HG03565 (cell line): ENCODE measurements at regions not wholly inside any gene's neighbourhood (a gene's known extent, or its start where the extent isn't known, plus 50 kb on each side); places are given as distances from the start of the nearest gene placed in this dataset.
"Not testable (repeated sequence)": the region's sequence is repeated elsewhere in the genome, so short reads cannot be mapped to it uniquely, and the experiment has no call there.

Source experiments
- ATAC-seq: cut with Tn5 transposase; IDR thresholded peaks from one replicate; pipeline ENCODE4 v1.9.1; 2021; ENCODE audit warnings: mild to moderate bottlenecking, moderate library complexity; ENCODE audit not compliant: unreplicated experiment

DNA sequence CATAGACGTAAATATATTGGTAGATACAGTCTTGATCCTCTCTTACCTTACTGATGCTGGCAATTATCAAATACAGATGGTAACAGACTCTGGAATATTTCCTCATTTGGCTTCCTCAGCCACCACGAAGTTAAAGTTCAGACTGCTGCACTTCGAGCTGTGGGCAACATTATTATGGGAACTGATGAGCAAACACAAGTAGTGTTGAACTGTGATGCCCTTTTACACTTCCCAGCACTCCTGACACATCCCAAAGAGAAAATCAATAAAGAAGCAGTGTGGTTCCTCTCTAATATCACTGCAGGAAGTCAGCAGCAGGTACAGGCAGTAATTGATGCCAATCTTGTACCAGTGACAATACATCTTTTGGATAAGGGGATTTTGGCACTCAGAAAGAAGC, 162.7 kb upstream of the NT5E start:
- ATAC-seq = no peak

DNA sequence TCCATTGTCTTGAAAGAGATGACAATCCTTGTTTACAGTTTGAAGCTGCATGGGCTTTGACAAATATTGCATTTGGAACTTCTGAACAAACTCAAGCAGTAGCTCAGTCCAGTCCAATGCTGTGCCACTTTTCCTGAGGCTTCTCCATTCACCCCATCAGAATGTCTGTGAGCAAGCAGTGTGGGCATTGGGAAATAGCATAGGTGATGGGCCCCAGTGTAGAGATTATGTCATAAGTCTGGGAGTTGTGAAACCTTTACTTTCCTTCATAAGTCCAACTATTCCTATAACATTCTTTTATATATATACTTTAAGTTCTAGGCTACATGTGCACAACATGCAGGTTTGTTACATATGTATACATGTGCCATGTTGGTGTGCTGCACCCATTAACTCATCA, 163.4 kb upstream of the NT5E start:
- ATAC-seq = not testable (repeated sequence)

DNA sequence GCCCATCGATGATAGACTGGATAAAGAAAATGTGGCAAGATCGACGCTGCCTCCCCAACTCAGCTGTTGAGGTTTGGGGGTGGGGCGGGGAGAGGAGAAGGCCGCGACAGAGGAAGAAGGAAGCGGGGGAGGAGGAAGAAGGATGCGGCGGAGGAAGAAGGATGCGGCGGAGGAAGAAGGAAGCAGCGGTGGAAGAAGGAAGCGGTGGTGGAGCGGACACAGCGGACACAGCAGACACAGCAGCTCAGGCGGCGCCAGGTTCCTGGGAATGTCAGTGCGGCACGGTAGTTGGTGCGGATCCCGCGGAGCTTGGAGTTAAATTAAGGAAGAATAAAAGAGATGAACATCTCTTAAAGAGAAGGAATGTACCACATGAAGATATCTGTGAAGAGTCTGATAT, 163.9 kb upstream of the NT5E start:
- ATAC-seq = no peak

DNA sequence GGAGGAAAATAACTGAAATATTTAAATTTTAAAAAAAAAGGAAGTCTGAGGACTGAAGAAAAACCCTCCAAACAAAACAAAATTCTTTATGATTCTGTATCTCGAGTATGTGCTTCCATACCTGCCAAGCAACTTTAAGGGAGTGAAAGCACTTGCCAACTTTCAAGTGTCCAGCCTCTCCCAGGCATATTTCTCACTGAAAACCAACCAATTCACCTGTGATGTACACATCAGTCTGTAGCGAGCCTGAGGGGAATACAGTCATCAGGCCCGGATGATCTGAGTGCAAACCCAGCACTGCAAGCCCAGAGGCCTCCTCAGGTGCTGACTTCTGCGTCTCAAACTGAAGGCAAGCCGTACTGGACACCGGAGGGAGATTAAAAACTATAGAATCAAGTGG, 164.8 kb upstream of the NT5E start:
- ATAC-seq = no peak

DNA sequence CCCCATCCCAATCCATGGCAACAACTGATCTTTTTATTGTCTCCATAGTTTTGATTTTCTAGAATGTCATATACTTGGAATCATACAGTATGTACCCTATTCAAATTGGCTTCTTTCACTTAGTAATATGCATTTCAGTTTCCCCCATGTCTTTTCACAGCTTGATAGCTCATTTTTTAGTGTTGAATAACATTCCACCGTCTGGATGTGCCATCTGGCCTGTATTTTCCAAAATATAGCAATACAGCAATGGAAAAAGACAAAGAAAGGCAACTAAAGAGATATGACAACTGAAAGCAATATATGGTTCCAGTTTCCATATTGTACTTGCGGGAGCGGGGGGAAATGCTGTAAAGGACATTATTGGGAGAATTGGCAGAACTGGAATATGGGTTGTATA, 166.4 kb upstream of the NT5E start:
- ATAC-seq = no peak

DNA sequence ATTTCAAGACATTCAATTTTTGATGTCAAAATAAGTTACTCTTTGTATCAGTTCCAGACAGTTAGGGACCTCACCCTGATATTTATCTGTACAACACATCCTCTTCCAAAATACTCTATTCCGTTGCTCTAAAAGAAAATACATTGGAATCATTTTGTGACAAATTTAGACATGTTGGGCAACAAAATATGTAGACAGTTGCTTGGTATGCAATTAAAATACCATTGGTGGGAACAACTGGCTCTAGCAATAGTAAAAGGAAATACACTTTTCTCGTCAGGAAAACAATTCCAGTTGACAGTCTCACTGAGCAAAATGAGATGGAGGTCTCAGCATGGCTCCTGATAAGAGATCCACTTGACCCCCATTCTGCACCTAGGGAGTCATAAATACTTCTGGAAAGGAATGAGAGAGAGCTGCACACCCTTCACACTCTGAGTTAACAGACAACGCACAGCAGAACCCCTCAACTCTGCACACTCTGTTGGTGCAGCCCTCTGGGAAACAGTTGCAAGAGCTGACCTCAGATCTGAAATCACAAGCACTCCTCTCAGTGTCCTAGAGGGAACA, 171.3 kb upstream of the NT5E start:
- no peak for ATAC-seq

DNA sequence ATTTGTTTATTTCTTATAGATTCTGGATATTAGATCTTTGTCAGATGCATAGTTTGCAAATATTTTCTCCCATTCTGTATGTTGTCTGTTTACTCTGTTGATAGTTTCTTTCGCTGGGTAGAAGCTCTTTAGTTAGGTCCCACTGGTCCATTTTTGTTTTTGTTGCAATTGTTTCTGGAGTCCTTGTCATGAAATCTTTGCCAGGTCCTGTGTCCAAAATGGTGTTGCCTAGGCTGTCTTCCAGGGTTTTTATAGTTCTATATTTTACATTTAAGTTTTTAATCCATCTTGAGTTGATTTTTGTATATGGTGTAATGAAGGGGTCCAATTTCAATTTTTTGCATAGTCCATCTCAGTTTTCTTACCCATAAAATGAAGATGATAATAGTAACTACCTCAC, 173.9 kb upstream of the NT5E start:
- ATAC-seq = not testable (repeated sequence)

DNA sequence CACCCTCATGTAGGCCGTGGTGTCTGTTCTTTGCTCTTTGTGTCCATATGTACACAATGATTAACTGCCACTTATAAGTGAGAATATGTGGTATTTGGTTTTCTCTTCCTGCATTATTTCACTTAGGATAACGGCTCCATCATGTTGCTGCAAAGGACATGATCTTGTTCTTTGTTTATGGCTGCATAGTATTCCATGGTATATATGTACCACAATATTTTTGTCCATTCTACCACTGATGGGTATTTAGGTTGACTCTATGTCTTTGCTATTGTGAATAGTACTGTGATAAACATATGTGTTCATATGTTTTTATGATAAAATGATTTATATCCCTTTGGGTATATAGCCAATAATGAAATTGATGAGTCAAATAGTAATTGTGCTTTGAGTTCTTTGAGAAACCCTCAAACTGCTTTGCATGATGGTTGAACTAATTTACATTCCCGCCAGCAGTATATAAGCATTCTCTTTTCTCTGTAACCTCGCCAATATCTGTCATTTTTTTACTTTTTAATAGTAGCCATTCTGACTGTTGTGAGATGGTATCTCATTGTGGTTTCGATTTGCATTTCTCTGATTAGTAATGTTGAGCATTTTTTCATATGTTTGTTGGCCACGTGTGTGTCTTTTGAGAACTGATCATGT, 174.4 kb upstream of the NT5E start:
- ATAC-seq = no peak

DNA sequence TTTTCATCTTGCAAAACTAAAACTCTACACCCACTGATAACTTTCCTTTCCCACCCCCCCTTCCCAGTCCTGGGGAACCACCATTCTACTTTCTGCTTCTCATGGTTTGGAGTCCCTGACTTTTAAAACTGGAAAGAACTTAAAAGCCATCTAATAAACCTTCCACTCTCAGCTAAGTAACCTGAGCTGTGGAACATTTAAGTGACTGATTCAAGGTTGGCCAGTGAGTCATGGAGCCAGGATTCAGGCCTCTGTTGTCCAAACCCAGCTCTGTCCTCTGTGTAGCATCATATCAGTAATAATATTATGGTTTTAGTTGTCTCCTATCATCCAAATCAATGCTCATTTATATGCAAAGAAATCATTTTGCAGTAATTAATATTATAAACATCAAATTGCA, 176.0 kb upstream of the NT5E start:
- ATAC-seq = no peak

DNA sequence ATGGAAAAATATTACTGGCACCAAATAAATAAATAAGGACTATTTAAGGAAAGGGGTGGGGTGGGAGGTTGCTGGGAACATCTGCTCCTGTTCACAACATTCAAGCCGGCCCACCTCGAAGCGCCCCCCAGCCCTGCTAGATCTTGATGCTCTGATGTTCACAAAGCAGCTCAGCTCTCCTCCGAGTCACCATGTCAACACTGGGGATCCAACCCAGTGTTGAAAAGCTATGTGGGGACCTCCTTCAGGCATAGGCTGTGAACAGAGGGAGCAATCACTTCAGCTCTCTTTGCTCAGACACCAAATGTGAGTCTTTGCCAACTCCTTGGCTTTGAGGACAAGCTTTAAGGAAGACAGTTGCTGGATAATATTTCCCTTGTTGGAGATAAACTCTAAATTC, 176.8 kb upstream of the NT5E start:
- no peak for ATAC-seq

DNA sequence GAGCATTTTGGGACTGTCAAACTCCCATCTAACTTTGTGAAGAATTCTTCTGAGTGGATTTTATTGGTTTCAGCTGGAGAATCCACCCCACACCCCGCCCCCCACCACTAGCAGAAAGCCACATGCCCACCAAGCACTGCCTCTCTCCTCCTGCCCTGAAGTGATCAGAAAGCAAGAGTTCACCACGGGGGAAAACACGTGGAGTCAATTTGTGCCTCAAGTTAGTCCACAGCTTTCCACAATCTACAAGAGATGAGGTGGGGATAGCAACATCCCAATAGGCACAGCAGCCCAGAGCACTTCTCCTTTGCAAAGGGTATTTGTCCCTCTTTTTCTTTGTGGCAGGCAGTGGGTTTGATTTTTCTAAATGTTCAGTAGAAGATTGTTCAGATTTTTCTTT, 177.3 kb upstream of the NT5E start:
- ATAC-seq = no peak

DNA sequence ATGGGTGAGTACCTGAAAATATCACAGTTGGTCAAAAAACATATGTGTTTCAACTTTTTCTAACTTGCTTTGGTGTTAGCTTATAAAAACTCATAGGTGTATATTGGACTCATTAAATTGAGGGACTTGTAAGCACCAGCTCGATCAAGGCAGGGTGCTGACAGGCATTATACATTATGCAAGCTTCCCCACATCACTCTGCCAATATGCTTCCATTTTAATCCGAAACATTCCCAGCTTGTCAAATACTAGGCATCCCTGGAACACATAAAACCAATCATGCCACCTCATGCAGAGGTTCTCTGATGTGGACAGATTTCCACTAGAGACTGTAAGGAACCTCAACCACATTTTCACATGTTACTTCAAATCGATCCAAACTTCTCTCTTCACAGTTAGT, 187.3 kb upstream of the NT5E start:
- ATAC-seq = no peak

DNA sequence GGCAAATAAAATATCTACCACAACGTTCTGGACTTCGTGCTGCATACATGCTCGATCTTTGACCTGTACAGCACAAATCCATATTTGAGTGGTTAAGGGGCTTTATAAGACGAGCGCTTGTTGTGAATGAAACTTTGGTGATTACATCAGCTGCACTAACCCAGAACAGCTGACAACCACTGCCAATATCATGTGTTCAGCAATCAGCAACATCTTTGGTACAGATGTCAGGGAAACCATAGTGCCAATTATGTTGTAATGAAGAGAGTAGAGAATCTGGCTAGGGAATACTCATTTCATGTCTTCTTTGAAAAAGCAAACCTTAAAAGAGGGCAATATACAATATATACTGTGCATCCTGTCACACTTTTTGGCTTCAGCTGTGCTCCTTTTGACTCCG, 188.6 kb upstream of the NT5E start:
- ATAC-seq = no peak

DNA sequence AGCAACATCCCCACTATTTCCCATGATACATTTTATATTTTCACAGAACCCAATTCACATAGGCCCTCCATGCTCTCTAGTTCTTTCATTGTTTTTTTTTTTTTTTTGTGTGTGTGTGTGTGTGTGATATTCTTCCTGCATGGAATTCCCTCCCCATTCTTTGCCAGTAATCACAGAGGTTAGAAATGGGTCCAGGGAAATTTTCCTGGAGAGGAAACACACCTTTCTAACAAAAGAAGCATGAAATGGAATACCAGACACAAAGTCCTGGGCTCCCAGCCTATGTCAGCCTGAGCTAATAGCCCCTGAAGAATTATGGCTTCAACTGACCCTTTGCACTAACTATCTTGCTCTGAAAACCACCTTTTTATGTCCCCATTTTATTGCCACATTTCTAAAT, 194.2 kb upstream of the NT5E start:
- ATAC-seq = no peak

DNA sequence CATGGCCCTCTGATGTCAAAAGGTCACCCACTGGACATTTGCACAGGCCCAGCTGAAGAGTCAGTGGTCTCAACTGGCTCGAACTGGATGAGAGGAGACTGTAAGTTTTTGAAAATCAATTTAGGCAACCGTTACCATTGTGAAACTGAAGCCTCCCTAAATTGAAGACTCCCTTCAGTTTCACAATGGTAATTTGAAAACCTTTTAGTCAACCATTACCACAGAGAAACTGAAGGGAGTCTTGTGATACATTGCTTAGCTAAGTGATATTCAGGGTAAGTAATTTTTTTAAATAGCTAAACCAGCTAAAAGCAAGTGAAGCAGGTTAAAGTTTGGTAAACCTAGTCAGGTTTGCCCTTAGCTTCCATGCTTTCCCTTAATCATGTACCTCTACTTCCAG, 197.3 kb upstream of the NT5E start:
- no peak for ATAC-seq

DNA sequence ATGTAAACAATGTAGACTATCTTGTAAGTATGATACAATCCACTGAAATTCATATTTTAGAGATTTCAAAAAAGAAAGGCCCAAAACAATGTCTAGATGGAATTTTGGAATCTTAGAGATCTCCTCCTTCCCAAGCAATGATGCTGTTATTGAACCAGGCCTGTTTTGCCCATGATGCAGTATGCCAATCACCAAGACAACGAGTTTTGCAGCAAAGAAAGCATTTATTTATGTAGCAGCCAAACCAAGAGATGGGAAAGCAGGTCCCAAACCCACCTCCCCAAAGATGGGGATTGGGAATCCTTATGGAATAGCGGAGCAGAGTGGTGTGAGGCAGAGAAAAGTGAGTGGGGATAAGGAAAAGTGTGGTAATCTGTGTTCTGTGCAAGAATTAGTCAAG, 197.8 kb upstream of the NT5E start:
- ATAC-seq = no peak

DNA sequence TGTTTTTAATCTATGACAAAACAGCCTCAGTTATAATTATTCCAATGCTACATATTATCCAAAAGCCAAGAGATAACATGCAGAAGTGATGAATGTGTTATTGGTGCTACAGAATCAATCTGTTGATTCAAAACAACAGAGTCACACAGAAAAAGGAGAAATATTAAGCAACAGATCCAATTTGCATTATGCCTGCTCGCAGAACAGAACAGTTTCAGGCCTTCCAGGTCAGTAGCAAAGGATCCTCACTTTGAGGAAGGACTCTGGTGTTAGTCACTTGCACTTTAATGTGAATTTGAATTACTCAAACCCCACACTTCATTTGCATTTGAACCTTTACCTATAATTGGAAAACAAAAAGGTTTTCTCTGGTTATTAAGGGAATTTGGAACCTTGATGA, 198.6 kb upstream of the NT5E start:
- no peak for ATAC-seq

DNA sequence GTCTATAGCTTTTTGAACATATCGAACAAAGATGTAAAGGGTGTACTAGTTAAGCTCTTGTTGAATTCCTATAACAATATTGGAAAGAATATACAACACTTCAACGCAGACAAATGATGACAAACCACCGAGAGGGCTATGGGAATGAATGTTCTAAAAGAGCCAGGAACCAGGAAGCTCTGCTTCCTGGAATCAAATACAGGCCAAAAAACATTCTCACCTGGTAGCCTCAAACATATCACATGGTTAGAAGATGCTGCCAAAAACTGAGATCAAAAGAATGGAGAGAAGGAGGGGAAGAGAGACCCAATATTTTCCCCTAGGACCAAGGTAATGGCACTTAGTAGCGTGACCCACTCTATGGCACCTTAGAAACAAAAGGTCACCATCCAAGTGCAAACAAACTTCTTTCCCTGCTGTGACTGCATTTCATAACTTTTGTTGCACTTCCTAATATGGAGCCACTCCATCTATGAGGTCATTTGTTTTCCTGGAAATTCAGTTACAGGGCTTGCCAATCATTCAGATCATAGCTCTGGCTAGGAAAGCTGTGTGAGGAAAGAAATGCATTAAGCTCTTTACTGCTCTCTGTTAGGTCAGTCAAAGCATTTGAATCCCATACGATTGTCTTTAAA, 199.2 kb upstream of the NT5E start:
- ATAC-seq = no peak

DNA sequence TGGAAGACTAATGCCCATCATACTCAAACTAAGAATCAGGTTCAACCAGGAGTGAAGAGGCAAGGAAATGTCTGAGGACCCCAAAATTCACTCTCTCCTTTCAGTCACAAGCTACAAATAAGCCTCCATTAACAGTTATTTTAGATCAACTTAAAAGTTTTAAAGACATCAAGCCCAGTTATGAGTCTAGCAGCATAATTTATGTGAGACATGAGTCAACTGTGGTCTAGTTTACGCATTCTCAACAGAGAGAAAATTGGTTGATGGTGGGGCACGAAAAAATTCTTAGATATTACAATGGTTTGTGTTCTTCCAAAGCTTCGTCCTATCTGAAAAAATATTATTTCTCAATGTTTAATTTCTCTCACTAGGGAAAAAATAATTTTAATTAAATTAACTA, 204.9 kb upstream of the NT5E start:
- no peak for ATAC-seq

DNA sequence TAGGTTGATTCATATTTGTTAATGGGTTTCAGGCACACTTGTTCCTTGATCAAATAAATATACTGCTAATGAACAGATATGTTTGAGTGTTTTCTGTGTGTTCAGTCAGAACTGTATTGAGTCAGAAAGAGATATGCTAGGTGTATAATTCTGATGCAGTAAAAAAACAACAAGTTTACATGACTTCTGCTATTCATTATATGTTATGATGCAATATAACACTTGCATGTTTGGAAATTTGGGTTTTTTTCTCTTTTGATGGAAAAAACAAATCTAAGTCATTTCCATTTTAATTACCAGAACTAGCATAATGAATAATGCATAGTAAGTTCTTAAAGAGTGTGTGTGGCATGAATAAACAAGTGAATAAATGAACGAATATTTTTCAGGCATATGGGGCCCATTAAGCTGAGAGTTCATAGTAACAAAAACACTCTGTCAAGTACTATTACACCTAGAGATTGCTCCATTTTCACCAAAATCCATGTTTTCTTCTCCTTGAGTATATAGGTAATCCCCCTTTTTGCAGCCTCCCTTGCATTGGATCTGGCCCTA, 208.3 kb upstream of the NT5E start:
- ATAC-seq = no peak

DNA sequence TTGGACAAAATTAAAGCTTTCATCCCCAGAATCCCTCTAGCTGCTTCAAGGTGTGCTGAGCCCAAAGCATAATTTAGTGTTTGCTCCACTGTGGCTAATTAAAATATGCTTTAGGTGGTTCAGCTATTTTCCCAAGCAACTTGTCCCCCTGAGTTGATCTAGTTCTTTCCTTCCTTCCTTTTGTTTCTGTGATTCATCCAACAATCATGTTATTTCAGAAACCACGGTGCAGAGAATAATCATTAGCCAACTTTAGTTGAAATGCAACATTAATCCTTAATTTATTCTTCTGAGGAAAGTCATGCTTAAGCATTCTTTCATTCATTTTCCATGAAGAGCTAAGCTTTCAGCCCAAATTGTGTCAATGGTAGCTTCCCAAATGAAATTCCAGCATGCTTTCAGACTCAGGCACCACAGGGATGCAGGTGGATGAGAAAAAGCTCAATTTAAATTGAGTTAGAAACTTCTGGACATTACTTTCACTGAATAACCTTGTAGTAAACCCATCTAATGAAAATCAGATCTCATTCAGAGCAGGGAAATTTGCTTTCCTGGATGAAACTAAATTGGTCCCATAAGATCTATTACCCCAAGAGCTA, 209.0 kb upstream of the NT5E start:
- no peak for ATAC-seq

DNA sequence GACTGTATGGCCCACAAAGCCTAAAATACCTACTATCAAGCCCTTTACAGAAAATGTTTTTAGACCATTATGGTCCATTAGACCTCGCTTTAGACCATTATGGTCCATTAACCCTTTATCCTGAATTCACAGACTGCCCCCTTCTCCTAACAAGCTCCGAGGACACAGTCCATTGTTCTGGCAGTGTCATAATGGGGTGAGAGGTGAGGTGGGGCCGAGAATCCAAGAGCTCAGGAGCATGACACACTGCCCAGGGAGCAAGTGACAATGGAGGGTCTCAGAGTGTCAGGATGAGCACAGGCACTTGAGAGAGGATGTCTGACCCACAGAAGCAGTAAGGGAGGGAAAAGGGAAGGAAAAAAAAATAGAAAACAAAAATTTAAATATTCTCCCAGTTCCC, 212.4 kb upstream of the NT5E start:
- ATAC-seq = no peak
